SK-N-SH (cell line): ENCODE measurements at regions not wholly inside any gene's neighbourhood (a gene's known extent, or its start where the extent isn't known, plus 50 kb on each side); places are given as distances from the start of the nearest gene placed in this dataset.

Experiments
- CTCF ChIA-PET: fragments of 300-600, 350-600 bp; formaldehyde crosslinking; extraction: SDS; loops from one replicate; lab custom pipeline; 2021; lab: Yijun Ruan, JAX
- POLR2A ChIA-PET: fragments of 350-600 bp; sonication (Branson Sonifier 250); formaldehyde crosslinking; extraction: SDS; loops from one replicate; lab custom pipeline; 2020; ENCODE audit warnings: antibody characterized with exemption, inconsistent platforms; lab: Yijun Ruan, JAX
- DNase-seq: peaks from one replicate; pipeline ENCODE4 v3.0.0; 2012
- H2AFZ ChIP-seq: fragments of 200-600 bp; sonication (generic); 2 replicates; pipeline ENCODE4 v1.8.1; 2016; ENCODE audit warnings: antibody characterized with exemption, mild to moderate bottlenecking, low read depth
- H3F3A ChIP-seq: fragments of 200-600 bp; sonication (generic); replicated peaks from 2 replicates; pipeline ENCODE3; 2016; ENCODE audit warnings: antibody characterized with exemption, mild to moderate bottlenecking; ENCODE audit not compliant: insufficient read depth
- H3K27ac ChIP-seq, 2 experiments: fragments of 200-500 bp in 1 of 2; fragments of 200-600 bp in 1 of 2; sonication (Bioruptor generic) in 1 of 2; sonication (generic), shearing (Covaris generic) in 1 of 2; 2 replicates each; pipeline versions ENCODE4 v1.5.1 to v1.6.1; 2014 to 2016; ENCODE audit warnings: low read depth in 2 of 2, inconsistent platforms in 1 of 2, low read length in 1 of 2, mild to moderate bottlenecking in 1 of 2, mixed read lengths in 1 of 2
- H3K27me3 ChIP-seq: fragments of 200-600 bp; sonication (generic), shearing (Covaris generic); 2 replicates; pipeline ENCODE4 v1.6.1; 2016; ENCODE audit warnings: mixed run types; ENCODE audit not compliant: insufficient read depth
- H3K36me3 ChIP-seq, 2 experiments: fragments of 200-500 bp in 1 of 2; fragments of 200-600 bp in 1 of 2; sonication (Bioruptor generic) in 1 of 2; sonication (generic) in 1 of 2; replicated peaks in 1 of 2; 2 replicates each; pipeline versions ENCODE3 to v1.5.1; 2014 to 2016; ENCODE audit warnings: low read length in 1 of 2, mild to moderate bottlenecking in 1 of 2; ENCODE audit not compliant: insufficient read depth in 2 of 2, control insufficient read depth in 1 of 2
- H3K4me1 ChIP-seq, 2 experiments: fragments of 200-500 bp in 1 of 2; fragments of 200-600 bp in 1 of 2; sonication (Bioruptor generic) in 1 of 2; sonication (generic), shearing (Covaris generic) in 1 of 2; 2 replicates each; pipeline versions ENCODE4 v1.5.1 to v1.6.1; 2014 to 2016; ENCODE audit warnings: low read depth in 1 of 2, low read length in 1 of 2, mixed run types in 1 of 2; ENCODE audit not compliant: insufficient read depth in 2 of 2, control insufficient read depth in 1 of 2
- H3K4me2 ChIP-seq: fragments of 200-600 bp; sonication (generic), shearing (Covaris generic); 2 replicates; pipeline ENCODE4 v1.6.1; 2017; ENCODE audit warnings: mixed run types
- H3K4me3 ChIP-seq, 2 experiments: fragments of 200-500 bp in 1 of 2; fragments of 200-600 bp in 1 of 2; sonication (Bioruptor generic) in 1 of 2; sonication (generic), shearing (Covaris generic) in 1 of 2; 2 replicates each; pipeline versions ENCODE4 v1.5.1 to v1.8.1; 2014 to 2016; ENCODE audit warnings: low read depth in 2 of 2, inconsistent platforms in 1 of 2, low read length in 1 of 2, mild to moderate bottlenecking in 1 of 2, mixed read lengths in 1 of 2, moderate library complexity in 1 of 2
- H3K79me2 ChIP-seq: fragments of 200-600 bp; sonication (generic); 2 replicates; pipeline ENCODE4 v1.8.1; 2017; ENCODE audit warnings: mild to moderate bottlenecking; ENCODE audit not compliant: insufficient read depth
- H3K9ac ChIP-seq: fragments of 200-600 bp; sonication (generic); 2 replicates; pipeline ENCODE4 v1.6.1; 2017; ENCODE audit warnings: mixed run types
- H3K9me2 ChIP-seq: fragments of 200-600 bp; sonication (generic); 2 replicates; pipeline ENCODE4 v1.6.1; 2017; ENCODE audit warnings: mixed run types
- H3K9me3 ChIP-seq: fragments of 200-600 bp; sonication (generic); 2 replicates; pipeline ENCODE4 v1.6.1; 2017; ENCODE audit warnings: mixed run types, mild to moderate bottlenecking, moderate library complexity
- H4K20me1 ChIP-seq: fragments of 200-600 bp; sonication (generic); 2 replicates; pipeline ENCODE4 v1.6.1; 2017; ENCODE audit warnings: mild to moderate bottlenecking, mixed run types; ENCODE audit not compliant: insufficient read depth
- FOXM1 ChIP-seq: IDR thresholded peaks from 2 replicates; pipeline ENCODE4 v1.4.0; 2012; ENCODE audit warnings: low read depth, mild to moderate bottlenecking
- GABPA ChIP-seq: IDR thresholded peaks from 2 replicates; pipeline ENCODE4 v1.4.0; 2012; ENCODE audit warnings: low read depth, mild to moderate bottlenecking
- GATA2 ChIP-seq: sonication (generic); formaldehyde crosslinking; IDR thresholded peaks from 2 replicates; pipeline ENCODE4 v1.5.0; 2020; ENCODE audit warnings: mild to moderate bottlenecking, missing genetic modification reagents
- MEF2A ChIP-seq: IDR thresholded peaks from 2 replicates; pipeline ENCODE4 v1.4.0; 2012; ENCODE audit warnings: low read depth, borderline replicate concordance
- MXI1 ChIP-seq: IDR thresholded peaks from 2 replicates; pipeline ENCODE4 v1.6.1; 2012; ENCODE audit warnings: mild to moderate bottlenecking, low read depth, low read length, improper control_type of control experiment
- NRF1 ChIP-seq: IDR thresholded peaks from 2 replicates; pipeline ENCODE4 v1.6.1; 2012; ENCODE audit warnings: low read depth, mild to moderate bottlenecking, low read length
- RAD21 ChIP-seq: IDR thresholded peaks from 2 replicates; pipeline ENCODE4 v1.6.1; 2012; ENCODE audit warnings: mild to moderate bottlenecking, low read length
- RXRA ChIP-seq: IDR thresholded peaks from 2 replicates; pipeline ENCODE4 v1.4.0; 2012; ENCODE audit warnings: low read depth, mild to moderate bottlenecking, borderline replicate concordance
- SIN3A ChIP-seq: IDR thresholded peaks from 2 replicates; pipeline ENCODE4 v1.6.1; 2012; ENCODE audit warnings: low read depth, mild to moderate bottlenecking, low read length, moderate library complexity, borderline replicate concordance
- TAF1 ChIP-seq: IDR thresholded peaks from 2 replicates; pipeline ENCODE4 v1.6.1; 2012; ENCODE audit warnings: low read depth, mild to moderate bottlenecking, low read length, moderate library complexity, borderline replicate concordance
- TCF12 ChIP-seq: IDR thresholded peaks from 2 replicates; pipeline ENCODE4 v1.4.0; 2012
- TEAD4 ChIP-seq: IDR thresholded peaks from 2 replicates; pipeline ENCODE4 v1.4.0; 2012; ENCODE audit warnings: mild to moderate bottlenecking, borderline replicate concordance; ENCODE audit not compliant: insufficient read depth
- WGBS: methylation state at CpG from one replicate; pipeline ENCODE4 v1.1.6; 2017; ENCODE audit warnings: low lambda C conversion rate; 5-methylcytosine and 5-hydroxymethylcytosine counted together
- TF ChIP-seq, protein P1 (sequence below): IDR thresholded peaks from 2 replicates; pipeline ENCODE4 v1.4.0; 2012; ENCODE audit warnings: low read depth, borderline replicate concordance
- TF ChIP-seq, protein P2 (sequence below): IDR thresholded peaks from 2 replicates; pipeline ENCODE4 v1.6.1; 2012; ENCODE audit warnings: mild to moderate bottlenecking, low read depth, low read length, moderate library complexity
- TF ChIP-seq, protein P3 (sequence below): IDR thresholded peaks from 2 replicates; pipeline ENCODE4; 2012
- TF ChIP-seq, protein P4 (sequence below): fragments of 150-350 bp; IDR thresholded peaks from 2 replicates; pipeline ENCODE4 v1.6.1; 2016; ENCODE audit warnings: mild to moderate bottlenecking, low read depth, low read length
- TF ChIP-seq, protein P5 (sequence below): IDR thresholded peaks from 2 replicates; pipeline ENCODE4 v1.4.0; 2012; ENCODE audit warnings: low read depth, borderline replicate concordance
- TF ChIP-seq, protein P6 (sequence below): fragments of 150-350 bp; IDR thresholded peaks from 2 replicates; pipeline ENCODE4 v1.6.1; 2017; ENCODE audit warnings: antibody characterized with exemption, low read length, low read depth, borderline replicate concordance

DNA sequence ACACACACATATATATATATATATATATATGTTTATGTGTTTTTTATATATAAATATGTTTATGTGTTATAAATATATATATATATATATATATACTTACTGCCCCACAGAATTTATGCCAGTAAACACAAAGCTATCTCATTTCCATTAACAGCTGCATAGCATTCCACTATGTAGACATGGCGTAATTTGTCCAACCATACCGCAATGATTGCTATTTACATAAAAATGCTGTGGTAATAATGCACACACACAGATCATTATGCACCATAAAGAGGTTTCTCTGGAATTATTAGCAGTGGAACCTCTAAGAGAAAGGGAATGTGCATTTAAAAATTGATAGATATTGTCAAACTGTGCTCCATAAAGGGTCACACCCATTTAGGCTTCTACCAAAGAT, 150.1 kb downstream of the CEP120 start:
- CTCF ChIA-PET: no interaction called here

More for the DNA sequence above, 150.1 kb downstream of the CEP120 start:
- POLR2A ChIA-PET: no interaction called here
- Histone ChIP-seq H3K79me2 (no peaks in the 10 kb centered on the region), H3K9ac (no peak overlapping the region), H4K20me1 (no peaks in the 10 kb centered on the region), H3K4me1 (no peaks in the 10 kb centered on the region), H3K4me2 (no peak overlapping the region), H3K36me3 (no peaks in the 10 kb centered on the region), H3K9me2 (no peaks in the 10 kb centered on the region), H3K4me3 (no peak overlapping the region), H3K9me3 (no peaks in the 10 kb centered on the region), H3K27ac (no peak overlapping the region), H2AFZ (no peak overlapping the region), H3F3A (no peaks in the 10 kb centered on the region), H3K27me3 (no peaks in the 10 kb centered on the region)
- WGBS: 93% methylated on average over 2 of the region's 2 CpGs
- DNase-seq: no peak
- no peak for TF ChIP-seq NRF1
- TF ChIP-seq, protein P1, sequence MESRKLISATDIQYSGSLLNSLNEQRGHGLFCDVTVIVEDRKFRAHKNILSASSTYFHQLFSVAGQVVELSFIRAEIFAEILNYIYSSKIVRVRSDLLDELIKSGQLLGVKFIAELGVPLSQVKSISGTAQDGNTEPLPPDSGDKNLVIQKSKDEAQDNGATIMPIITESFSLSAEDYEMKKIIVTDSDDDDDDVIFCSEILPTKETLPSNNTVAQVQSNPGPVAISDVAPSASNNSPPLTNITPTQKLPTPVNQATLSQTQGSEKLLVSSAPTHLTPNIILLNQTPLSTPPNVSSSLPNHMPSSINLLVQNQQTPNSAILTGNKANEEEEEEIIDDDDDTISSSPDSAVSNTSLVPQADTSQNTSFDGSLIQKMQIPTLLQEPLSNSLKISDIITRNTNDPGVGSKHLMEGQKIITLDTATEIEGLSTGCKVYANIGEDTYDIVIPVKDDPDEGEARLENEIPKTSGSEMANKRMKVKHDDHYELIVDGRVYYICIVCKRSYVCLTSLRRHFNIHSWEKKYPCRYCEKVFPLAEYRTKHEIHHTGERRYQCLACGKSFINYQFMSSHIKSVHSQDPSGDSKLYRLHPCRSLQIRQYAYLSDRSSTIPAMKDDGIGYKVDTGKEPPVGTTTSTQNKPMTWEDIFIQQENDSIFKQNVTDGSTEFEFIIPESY: no peak
- no peak for TF ChIP-seq TAF1
- TF ChIP-seq, protein P2, sequence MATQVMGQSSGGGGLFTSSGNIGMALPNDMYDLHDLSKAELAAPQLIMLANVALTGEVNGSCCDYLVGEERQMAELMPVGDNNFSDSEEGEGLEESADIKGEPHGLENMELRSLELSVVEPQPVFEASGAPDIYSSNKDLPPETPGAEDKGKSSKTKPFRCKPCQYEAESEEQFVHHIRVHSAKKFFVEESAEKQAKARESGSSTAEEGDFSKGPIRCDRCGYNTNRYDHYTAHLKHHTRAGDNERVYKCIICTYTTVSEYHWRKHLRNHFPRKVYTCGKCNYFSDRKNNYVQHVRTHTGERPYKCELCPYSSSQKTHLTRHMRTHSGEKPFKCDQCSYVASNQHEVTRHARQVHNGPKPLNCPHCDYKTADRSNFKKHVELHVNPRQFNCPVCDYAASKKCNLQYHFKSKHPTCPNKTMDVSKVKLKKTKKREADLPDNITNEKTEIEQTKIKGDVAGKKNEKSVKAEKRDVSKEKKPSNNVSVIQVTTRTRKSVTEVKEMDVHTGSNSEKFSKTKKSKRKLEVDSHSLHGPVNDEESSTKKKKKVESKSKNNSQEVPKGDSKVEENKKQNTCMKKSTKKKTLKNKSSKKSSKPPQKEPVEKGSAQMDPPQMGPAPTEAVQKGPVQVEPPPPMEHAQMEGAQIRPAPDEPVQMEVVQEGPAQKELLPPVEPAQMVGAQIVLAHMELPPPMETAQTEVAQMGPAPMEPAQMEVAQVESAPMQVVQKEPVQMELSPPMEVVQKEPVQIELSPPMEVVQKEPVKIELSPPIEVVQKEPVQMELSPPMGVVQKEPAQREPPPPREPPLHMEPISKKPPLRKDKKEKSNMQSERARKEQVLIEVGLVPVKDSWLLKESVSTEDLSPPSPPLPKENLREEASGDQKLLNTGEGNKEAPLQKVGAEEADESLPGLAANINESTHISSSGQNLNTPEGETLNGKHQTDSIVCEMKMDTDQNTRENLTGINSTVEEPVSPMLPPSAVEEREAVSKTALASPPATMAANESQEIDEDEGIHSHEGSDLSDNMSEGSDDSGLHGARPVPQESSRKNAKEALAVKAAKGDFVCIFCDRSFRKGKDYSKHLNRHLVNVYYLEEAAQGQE: no peak
- no peak for TF ChIP-seq GABPA
- TF ChIP-seq, protein P3, sequence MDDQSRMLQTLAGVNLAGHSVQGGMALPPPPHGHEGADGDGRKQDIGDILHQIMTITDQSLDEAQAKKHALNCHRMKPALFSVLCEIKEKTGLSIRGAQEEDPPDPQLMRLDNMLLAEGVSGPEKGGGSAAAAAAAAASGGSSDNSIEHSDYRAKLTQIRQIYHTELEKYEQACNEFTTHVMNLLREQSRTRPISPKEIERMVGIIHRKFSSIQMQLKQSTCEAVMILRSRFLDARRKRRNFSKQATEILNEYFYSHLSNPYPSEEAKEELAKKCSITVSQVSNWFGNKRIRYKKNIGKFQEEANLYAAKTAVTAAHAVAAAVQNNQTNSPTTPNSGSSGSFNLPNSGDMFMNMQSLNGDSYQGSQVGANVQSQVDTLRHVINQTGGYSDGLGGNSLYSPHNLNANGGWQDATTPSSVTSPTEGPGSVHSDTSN: no peak
- TF ChIP-seq, protein P4, sequence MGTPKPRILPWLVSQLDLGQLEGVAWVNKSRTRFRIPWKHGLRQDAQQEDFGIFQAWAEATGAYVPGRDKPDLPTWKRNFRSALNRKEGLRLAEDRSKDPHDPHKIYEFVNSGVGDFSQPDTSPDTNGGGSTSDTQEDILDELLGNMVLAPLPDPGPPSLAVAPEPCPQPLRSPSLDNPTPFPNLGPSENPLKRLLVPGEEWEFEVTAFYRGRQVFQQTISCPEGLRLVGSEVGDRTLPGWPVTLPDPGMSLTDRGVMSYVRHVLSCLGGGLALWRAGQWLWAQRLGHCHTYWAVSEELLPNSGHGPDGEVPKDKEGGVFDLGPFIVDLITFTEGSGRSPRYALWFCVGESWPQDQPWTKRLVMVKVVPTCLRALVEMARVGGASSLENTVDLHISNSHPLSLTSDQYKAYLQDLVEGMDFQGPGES: no peak
- no peak for TF ChIP-seq TCF12
- TF ChIP-seq, protein P5, sequence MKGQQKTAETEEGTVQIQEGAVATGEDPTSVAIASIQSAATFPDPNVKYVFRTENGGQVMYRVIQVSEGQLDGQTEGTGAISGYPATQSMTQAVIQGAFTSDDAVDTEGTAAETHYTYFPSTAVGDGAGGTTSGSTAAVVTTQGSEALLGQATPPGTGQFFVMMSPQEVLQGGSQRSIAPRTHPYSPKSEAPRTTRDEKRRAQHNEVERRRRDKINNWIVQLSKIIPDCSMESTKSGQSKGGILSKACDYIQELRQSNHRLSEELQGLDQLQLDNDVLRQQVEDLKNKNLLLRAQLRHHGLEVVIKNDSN: no peak
- no peak for TF ChIP-seq TEAD4
- no peak for TF ChIP-seq SIN3A
- no peak for TF ChIP-seq RAD21
- TF ChIP-seq MEF2A: no peak
- TF ChIP-seq, protein P6, sequence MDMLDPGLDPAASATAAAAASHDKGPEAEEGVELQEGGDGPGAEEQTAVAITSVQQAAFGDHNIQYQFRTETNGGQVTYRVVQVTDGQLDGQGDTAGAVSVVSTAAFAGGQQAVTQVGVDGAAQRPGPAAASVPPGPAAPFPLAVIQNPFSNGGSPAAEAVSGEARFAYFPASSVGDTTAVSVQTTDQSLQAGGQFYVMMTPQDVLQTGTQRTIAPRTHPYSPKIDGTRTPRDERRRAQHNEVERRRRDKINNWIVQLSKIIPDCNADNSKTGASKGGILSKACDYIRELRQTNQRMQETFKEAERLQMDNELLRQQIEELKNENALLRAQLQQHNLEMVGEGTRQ: no peak
- no peak for TF ChIP-seq GATA2 (CRISPR knock-in tag)
- TF ChIP-seq FOXM1: no peak
- no peak for TF ChIP-seq MXI1
- no peak for TF ChIP-seq RXRA
